NCI-H2081 (cell line): ENCODE measurements at regions not wholly inside any gene's neighbourhood (a gene's known extent, or its start where the extent isn't known, plus 50 kb on each side); places are given as distances from the start of the nearest gene placed in this dataset.

Experiments
- DNase-seq, 2 experiments: peaks; one replicate each; lab custom pipeline; 2025; lab: John Stamatoyannopoulos, UW

- DNase-seq, result no peak
Observed at GRCh38 chr2:41725901-41726300, 321.9 kb upstream of the PKDCC start.

GRCh38 chr2:41726364-41726763 lies 321.5 kb upstream of the PKDCC start:
- no peak for DNase-seq

- DNase-seq, result no peak
Observed at GRCh38 chr2:41727152-41727551, 320.7 kb upstream of the PKDCC start.

GRCh38 chr2:41727711-41728110 lies 320.1 kb upstream of the PKDCC start:
- DNase-seq, result no peak

- DNase-seq, result no peak
Observed at GRCh38 chr2:41728788-41729338, 319.0 kb upstream of the PKDCC start.

GRCh38 chr2:41729800-41730364 lies 317.9 kb upstream of the PKDCC start:
- no peak for DNase-seq

- no peak for DNase-seq
Observed at GRCh38 chr2:41735006-41735405, 312.8 kb upstream of the PKDCC start.

GRCh38 chr2:41735476-41735875 lies 312.3 kb upstream of the PKDCC start:
- no peak for DNase-seq

- no peak for DNase-seq
Observed at GRCh38 chr2:41736105-41736567, 311.7 kb upstream of the PKDCC start.

- DNase-seq, result no peak
Observed at GRCh38 chr2:41736586-41736985, 311.2 kb upstream of the PKDCC start.

- DNase-seq, result no peak
Observed at GRCh38 chr2:41737888-41738287, 309.9 kb upstream of the PKDCC start.

- DNase-seq, result peak; percentile 59 to 69
Observed at GRCh38 chr2:41741951-41742595, 305.7 kb upstream of the PKDCC start.

GRCh38 chr2:41743324-41743723 lies 304.5 kb upstream of the PKDCC start:
- DNase-seq, result no peak

- DNase-seq, result no peak
Observed at GRCh38 chr2:41750829-41751228, 297.0 kb upstream of the PKDCC start.

- no peak for DNase-seq
Observed at GRCh38 chr2:41759880-41760279, 287.9 kb upstream of the PKDCC start.

- peak; percentile 22 to 52 for DNase-seq
Observed at GRCh38 chr2:41763141-41763540, 284.7 kb upstream of the PKDCC start.

- DNase-seq, result no peak
Observed at GRCh38 chr2:41764131-41764530, 283.7 kb upstream of the PKDCC start.

- DNase-seq, result peak in 1 of 2 experiments; percentile 22
Observed at GRCh38 chr2:41764919-41765318, 282.9 kb upstream of the PKDCC start.

GRCh38 chr2:41768310-41768709 lies 279.5 kb upstream of the PKDCC start:
- DNase-seq, result no peak

GRCh38 chr2:41771710-41772109 lies 276.1 kb upstream of the PKDCC start:
- DNase-seq, result no peak

GRCh38 chr2:41772697-41773096 lies 275.1 kb upstream of the PKDCC start:
- DNase-seq, result no peak

GRCh38 chr2:41774011-41774605 lies 273.7 kb upstream of the PKDCC start:
- DNase-seq, result no peak

GRCh38 chr2:41775366-41776025 lies 272.3 kb upstream of the PKDCC start:
- DNase-seq, result no peak
